Endodermal cell (in vitro differentiated cells): ENCODE measurements at regions not wholly inside any gene's neighbourhood (a gene's known extent, or its start where the extent isn't known, plus 50 kb on each side); places are given as distances from the start of the nearest gene placed in this dataset.

ENCODE experiments used
- DNase-seq: peaks from one replicate; pipeline ENCODE4 v3.0.0-alpha.2; 2017
- H3K27ac ChIP-seq: 2 replicates; pipeline ENCODE4 v1.5.1; 2013; ENCODE audit warnings: mild to moderate bottlenecking, low read depth, low read length, moderate library complexity
- H3K27me3 ChIP-seq: 2 replicates; pipeline ENCODE4 v1.6.1; 2013; ENCODE audit warnings: mild to moderate bottlenecking, low read length, moderate library complexity; ENCODE audit not compliant: insufficient read depth, control insufficient read depth, poor library complexity, severe bottlenecking
- H3K36me3 ChIP-seq: 2 replicates; pipeline ENCODE4 v1.7.0; 2013; ENCODE audit warnings: mild to moderate bottlenecking, low read length, moderate library complexity; ENCODE audit not compliant: control insufficient read depth, insufficient read depth
- H3K4me1 ChIP-seq: one replicate; pipeline ENCODE4 v1.7.0; 2013; ENCODE audit warnings: low read length; ENCODE audit not compliant: control insufficient read depth, insufficient read depth
- H3K4me3 ChIP-seq: 2 replicates; pipeline ENCODE4 v1.5.1; 2013; ENCODE audit warnings: mild to moderate bottlenecking, low read length, moderate library complexity
- H3K9ac ChIP-seq: 2 replicates; pipeline ENCODE4 v1.6.1; 2013; ENCODE audit warnings: mild to moderate bottlenecking, low read length, moderate library complexity; ENCODE audit not compliant: poor library complexity, severe bottlenecking; ENCODE audit errors: extremely low read depth
- H3K9me3 ChIP-seq: 2 replicates; pipeline ENCODE4 v1.6.1; 2013; ENCODE audit warnings: mild to moderate bottlenecking, low read length, moderate library complexity; ENCODE audit not compliant: control insufficient read depth
- H3K27ac Mint-ChIP-seq: 2 replicates; pipeline ENCODE4 v1.8.0; 2020; ENCODE audit warnings: mixed read lengths
- H3K27me3 Mint-ChIP-seq: 2 replicates; pipeline ENCODE4 v1.8.0; 2021; ENCODE audit warnings: mild to moderate bottlenecking, mixed read lengths; ENCODE audit not compliant: insufficient read depth
- H3K36me3 Mint-ChIP-seq: 2 replicates; pipeline ENCODE4 v1.8.0; 2020; ENCODE audit warnings: low read depth, mixed read lengths
- H3K4me1 Mint-ChIP-seq: 2 replicates; pipeline ENCODE4 v1.8.0; 2020; ENCODE audit warnings: mixed read lengths
- H3K4me3 Mint-ChIP-seq: 2 replicates; pipeline ENCODE4 v1.8.0; 2020; ENCODE audit warnings: mild to moderate bottlenecking, moderate library complexity, mixed read lengths
- H3K9me3 Mint-ChIP-seq: 2 replicates; pipeline ENCODE4 v1.8.0; 2020; ENCODE audit warnings: mild to moderate bottlenecking, mixed read lengths
- WGBS, 2 experiments: methylation state at CpG; one replicate each; pipeline versions ENCODE4 v1.1.5 to v1.1.7; 2013; ENCODE audit warnings: missing lambda C conversion rate in 2 of 2, mixed read lengths in 1 of 2; ENCODE audit not compliant: insufficient coverage in 1 of 2, insufficient read length in 1 of 2; 5-methylcytosine and 5-hydroxymethylcytosine counted together
- TF ChIP-seq, protein P1 (sequence below): fragments of 200-600 bp; sonication (generic); conservative IDR thresholded peaks from 2 replicates; pipeline ENCODE4 v1.5.0; 2021; ENCODE audit warnings: antibody characterized with exemption, mild to moderate bottlenecking

DNA sequence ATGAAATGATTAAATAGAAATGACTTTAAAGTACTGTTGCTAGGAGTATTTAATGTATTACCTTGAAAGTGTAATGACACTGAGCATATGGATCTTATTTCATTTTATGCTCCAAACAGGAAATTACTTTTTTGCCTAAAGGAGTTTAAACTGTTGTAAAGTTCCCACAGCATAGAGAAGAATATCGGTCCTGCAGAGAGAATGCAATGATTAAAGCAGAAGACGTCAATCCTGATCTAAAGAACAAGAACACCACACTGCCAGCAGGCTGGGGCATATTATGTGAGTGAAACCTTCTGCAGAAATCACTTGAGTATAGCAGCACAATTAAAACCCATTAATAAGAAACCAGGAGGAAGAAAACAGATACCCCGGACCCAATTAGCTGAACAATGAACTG lies 72.8 kb upstream of the CAMK2D start:
- Histone ChIP-seq H3K27me3 (no peaks in the 10 kb centered on the region), H3K27ac (no peak overlapping the region), H3K4me1 (no peaks in the 10 kb centered on the region), H3K9ac (no peak overlapping the region), H3K36me3 (no peaks in the 10 kb centered on the region), H3K4me3 (no peak overlapping the region), H3K9me3 (no peaks in the 10 kb centered on the region)
- 88% methylated on average over 3 of the region's 3 CpGs; no CpG with 5 or more reads in 1 of the 2 experiments for WGBS, 2 experiments
- Mint-ChIP-seq H3K4me3 (no peak overlapping the region), H3K27ac (no peak overlapping the region), H3K9me3 (no peaks in the 10 kb centered on the region), H3K4me1 (peaks cover 14% of the 10 kb centered on the region), H3K27me3 (no peaks in the 10 kb centered on the region), H3K36me3 (no peaks in the 10 kb centered on the region)
- no peak for DNase-seq
- TF ChIP-seq, protein P1, sequence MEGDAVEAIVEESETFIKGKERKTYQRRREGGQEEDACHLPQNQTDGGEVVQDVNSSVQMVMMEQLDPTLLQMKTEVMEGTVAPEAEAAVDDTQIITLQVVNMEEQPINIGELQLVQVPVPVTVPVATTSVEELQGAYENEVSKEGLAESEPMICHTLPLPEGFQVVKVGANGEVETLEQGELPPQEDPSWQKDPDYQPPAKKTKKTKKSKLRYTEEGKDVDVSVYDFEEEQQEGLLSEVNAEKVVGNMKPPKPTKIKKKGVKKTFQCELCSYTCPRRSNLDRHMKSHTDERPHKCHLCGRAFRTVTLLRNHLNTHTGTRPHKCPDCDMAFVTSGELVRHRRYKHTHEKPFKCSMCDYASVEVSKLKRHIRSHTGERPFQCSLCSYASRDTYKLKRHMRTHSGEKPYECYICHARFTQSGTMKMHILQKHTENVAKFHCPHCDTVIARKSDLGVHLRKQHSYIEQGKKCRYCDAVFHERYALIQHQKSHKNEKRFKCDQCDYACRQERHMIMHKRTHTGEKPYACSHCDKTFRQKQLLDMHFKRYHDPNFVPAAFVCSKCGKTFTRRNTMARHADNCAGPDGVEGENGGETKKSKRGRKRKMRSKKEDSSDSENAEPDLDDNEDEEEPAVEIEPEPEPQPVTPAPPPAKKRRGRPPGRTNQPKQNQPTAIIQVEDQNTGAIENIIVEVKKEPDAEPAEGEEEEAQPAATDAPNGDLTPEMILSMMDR = no peak

DNA sequence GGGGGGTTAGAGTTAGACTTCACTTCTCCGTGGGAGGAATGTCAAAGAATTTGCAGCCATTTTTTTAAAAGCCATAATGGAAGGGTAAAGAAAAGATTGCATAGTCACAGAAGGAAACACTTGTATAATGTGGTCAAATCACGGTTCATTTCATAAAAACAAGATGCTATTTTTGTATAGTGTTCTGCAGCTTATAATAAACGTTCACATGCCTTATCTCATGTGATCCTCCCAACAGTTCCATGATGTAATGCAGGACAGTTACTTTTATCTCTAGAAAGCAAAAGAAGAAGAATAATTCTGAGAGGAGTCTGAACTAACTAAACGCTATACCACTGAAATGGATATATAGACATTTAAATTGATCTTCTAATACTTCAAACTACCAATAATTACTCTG lies 71.3 kb upstream of the CAMK2D start:
- Mint-ChIP-seq H3K36me3 (no peaks in the 10 kb centered on the region), H3K27me3 (no peaks in the 10 kb centered on the region), H3K9me3 (no peaks in the 10 kb centered on the region), H3K4me3 (no peak overlapping the region), H3K27ac (no peak overlapping the region), H3K4me1 (peaks cover 7% of the 10 kb centered on the region)
- TF ChIP-seq, protein P1 = no peak
- WGBS, 2 experiments = 91 to 100% methylated on average over 2 to 3 of the region's 4 CpGs
- Histone ChIP-seq H3K9me3 (no peaks in the 10 kb centered on the region), H3K27me3 (no peaks in the 10 kb centered on the region), H3K4me3 (no peak overlapping the region), H3K27ac (no peak overlapping the region), H3K36me3 (no peaks in the 10 kb centered on the region), H3K9ac (no peak overlapping the region), H3K4me1 (no peaks in the 10 kb centered on the region)
- DNase-seq = no peak

- Mint-ChIP-seq H3K4me3 (no peak overlapping the region), H3K4me1 (peaks cover 7% of the 10 kb centered on the region)
- no peaks in the 10 kb centered on the region for H3K4me1 ChIP-seq
Measured at GRCh38 chr4:113831457-113831856, 69.9 kb upstream of the CAMK2D start.

More at GRCh38 chr4:113831457-113831856, 69.9 kb upstream of the CAMK2D start:
- DNase-seq = no peak
- Histone ChIP-seq H3K36me3 (no peaks in the 10 kb centered on the region), H3K9ac (no peak overlapping the region), H3K27me3 (no peaks in the 10 kb centered on the region), H3K27ac (no peak overlapping the region), H3K4me3 (no peak overlapping the region), H3K9me3 (no peaks in the 10 kb centered on the region)
- TF ChIP-seq, protein P1 = no peak
- no peak overlapping the region for H3K27ac Mint-ChIP-seq
- no peaks in the 10 kb centered on the region for H3K36me3 Mint-ChIP-seq
- no peaks in the 10 kb centered on the region for H3K9me3 Mint-ChIP-seq
- no peaks in the 10 kb centered on the region for H3K27me3 Mint-ChIP-seq
